GM23248 (cell line): ENCODE measurements at regions not wholly inside any gene's neighbourhood (a gene's known extent, or its start where the extent isn't known, plus 50 kb on each side); places are given as distances from the start of the nearest gene placed in this dataset.

Experiments
- EZH2 ChIP-seq: fragments of 200-600 bp; sonication (generic); IDR thresholded peaks from 2 replicates; pipeline ENCODE4 v1.6.1; 2018; ENCODE audit warnings: antibody characterized with exemption, mild to moderate bottlenecking; ENCODE audit not compliant: insufficient read depth, poor library complexity, severe bottlenecking
- EZH2phosphoT487 ChIP-seq: fragments of 200-600 bp; sonication (generic); IDR thresholded peaks from 2 replicates; pipeline ENCODE4 v1.6.1; 2018; ENCODE audit warnings: antibody characterized with exemption, moderate library complexity, mild to moderate bottlenecking, low read depth; ENCODE audit not compliant: insufficient read depth

DNA sequence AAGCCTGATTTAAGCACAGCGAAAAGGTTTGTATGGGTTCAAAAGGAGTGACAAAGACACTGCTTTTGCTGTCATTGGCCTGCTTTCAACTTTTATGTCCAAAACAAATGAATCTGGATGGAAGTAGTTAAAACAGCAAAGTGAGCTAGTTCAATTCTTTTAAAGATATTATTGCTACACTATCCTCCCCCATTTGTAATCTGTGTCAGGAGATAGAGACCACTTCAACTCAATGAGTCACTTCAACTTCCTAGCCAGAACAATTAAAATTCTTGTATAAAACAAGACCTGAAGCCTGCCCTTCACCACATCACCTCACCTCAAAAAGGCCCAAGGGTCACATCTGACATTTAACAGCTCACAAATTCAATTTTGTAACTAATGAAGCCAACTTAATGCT lies 364.1 kb upstream of the LYPLAL1 start:
- TF ChIP-seq EZH2phosphoT487: no peak
- TF ChIP-seq EZH2: no peak
